HG03175 (cell line): ENCODE measurements at regions not wholly inside any gene's neighbourhood (a gene's known extent, or its start where the extent isn't known, plus 50 kb on each side); places are given as distances from the start of the nearest gene placed in this dataset.
"Not testable (repeated sequence)": the region's sequence is repeated elsewhere in the genome, so short reads cannot be mapped to it uniquely, and the experiment has no call there.

ENCODE experiments used
- ATAC-seq: cut with Tn5 transposase; IDR thresholded peaks from one replicate; pipeline ENCODE4 v1.9.1; 2021; ENCODE audit warnings: mild to moderate bottlenecking, moderate library complexity; ENCODE audit not compliant: unreplicated experiment

GRCh38 chr14:105746800-105747502 lies 220.6 kb downstream of the TMEM121 start:
- not testable (repeated sequence) for ATAC-seq

DNA sequence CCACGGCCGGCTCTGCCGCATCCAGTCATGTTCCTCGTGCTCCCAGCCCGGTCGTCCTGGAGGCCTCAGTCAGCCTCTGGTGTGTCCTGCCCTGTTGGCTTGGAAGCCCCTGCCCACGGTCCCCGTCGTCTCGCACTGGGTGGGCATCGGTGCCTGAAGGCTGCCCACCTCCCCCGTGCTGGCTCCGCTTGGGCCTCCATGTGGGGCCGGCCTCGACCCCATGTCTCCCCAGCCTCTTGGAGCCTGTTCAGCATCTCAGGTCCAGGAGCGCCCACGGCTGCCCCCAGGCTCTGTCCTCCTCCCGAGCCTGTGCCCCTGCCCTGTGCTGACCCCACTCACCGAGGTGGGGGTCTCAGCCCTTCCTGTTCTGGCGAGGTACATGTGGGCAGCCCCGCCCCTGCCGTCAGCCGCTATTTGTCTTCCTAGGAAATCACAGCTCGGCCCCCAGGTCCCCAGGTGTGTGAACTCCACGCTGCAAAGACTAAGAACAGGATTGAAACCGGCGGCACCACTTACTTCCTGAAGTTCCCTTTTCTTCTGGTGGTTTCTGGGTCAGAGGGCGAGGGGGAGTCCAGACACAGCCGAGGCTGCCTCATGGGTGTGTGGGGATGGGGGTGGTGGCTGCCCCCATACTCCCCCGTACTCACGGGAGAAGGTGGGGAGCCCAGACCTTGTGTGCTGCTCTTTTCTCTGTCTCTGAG lies 221.3 kb downstream of the TMEM121 start:
- ATAC-seq, result peak; percentile 62

- peak; percentile 39 for ATAC-seq
Measured at GRCh38 chr14:105748204-105748578, 221.8 kb downstream of the TMEM121 start.

- ATAC-seq, result not testable (repeated sequence)
Measured at GRCh38 chr14:105748710-105749109, 222.3 kb downstream of the TMEM121 start.

- not testable (repeated sequence) for ATAC-seq
Measured at GRCh38 chr14:105749870-105750541, 223.6 kb downstream of the TMEM121 start.

GRCh38 chr14:105751291-105751751 lies 224.9 kb downstream of the TMEM121 start:
- ATAC-seq, result not testable (repeated sequence)

- ATAC-seq, result not testable (repeated sequence)
Measured at GRCh38 chr14:105752420-105752819, 226.0 kb downstream of the TMEM121 start.

GRCh38 chr14:105760691-105761344 lies 234.4 kb downstream of the TMEM121 start:
- ATAC-seq, result no peak

DNA sequence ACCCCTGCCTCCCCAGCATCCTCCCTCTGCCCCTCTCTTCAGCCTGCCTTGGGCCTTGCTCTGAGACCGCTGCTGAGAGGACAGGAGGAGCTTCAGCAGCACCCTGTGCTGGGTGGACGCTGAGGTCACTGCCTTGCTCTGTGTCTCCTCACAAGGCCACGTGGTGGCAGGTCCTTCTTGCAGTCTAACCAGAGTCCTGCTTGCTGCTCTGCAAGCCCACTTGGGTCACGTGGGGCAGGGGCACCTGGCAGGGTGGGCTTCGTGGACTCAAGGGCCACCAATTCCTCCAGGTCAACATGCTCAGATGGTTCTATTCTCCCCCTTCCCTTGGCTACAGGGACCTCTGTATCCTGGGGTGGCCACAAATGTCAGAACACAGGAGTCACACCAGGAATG lies 235.0 kb downstream of the TMEM121 start:
- ATAC-seq, result not testable (repeated sequence)

- ATAC-seq, result no peak
Measured at GRCh38 chr14:105761842-105762241, 235.5 kb downstream of the TMEM121 start.

DNA sequence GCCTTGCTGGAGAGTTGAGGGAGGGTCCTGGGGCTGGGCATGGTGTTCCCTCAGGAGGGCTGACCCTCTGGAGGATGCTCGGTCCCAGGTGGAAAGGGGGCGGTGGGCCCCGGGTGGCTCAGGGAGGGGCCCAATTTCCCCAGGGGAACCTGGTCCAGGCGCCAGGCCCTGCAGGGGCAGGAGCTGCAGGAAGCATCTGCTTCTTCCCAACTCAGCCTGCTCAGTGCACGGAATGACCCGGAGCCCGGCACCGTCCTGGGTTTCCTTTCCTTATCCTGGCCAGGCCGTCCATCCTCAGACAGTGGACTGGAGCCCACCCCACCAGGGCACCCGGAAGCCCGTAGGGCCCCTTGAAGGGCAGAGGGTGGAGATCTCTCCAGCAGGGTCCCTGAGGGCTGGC lies 235.9 kb downstream of the TMEM121 start:
- ATAC-seq, result not testable (repeated sequence)

- ATAC-seq, result not testable (repeated sequence)
Measured at GRCh38 chr14:105764254-105764901, 238.0 kb downstream of the TMEM121 start.

GRCh38 chr14:105765072-105765825 lies 238.9 kb downstream of the TMEM121 start:
- not testable (repeated sequence) for ATAC-seq

- ATAC-seq, result no peak
Measured at GRCh38 chr14:105765893-105766614, 239.7 kb downstream of the TMEM121 start.

DNA sequence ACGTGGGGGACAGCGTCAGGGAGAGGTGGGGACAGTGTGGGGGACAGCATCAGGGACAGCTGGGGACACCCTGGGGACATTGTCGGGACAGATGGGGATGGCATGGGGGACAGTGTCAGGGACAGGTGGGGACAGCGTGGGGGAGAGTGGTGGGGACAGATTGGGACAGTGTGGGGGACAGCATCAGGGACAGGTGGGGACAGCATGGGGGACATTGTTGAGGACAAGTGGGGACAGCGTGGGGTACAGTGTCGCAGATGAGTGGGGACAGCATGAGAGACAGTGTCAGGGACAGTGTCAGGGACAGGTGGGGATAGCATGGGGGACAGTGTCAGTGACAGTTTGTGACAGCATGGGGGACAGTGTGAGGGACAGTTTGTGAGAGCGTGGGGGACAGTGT lies 240.9 kb downstream of the TMEM121 start:
- ATAC-seq, result no peak

DNA sequence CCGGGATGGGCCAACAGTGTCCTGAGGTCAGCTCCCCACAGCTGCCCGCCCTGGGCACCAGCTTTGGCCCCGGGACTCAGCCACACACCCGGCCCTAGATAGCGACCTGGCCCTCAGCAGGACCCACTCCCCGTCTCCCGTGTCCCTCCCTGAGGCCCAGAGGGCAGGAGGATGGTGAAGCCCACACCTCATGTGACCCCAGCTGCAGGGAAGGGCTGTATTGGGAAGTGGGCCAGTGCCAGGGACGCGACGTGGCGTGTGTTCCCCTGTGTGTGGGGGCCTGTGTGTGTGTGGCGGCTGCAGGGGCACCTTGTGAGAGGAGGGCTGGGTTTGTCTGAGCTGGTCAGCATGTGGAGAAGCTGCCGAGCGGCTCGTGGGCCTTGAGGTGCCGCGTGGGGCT lies 241.7 kb downstream of the TMEM121 start:
- not testable (repeated sequence) for ATAC-seq

- ATAC-seq, result not testable (repeated sequence)
Measured at GRCh38 chr14:105769061-105769730, 242.8 kb downstream of the TMEM121 start.

- ATAC-seq, result not testable (repeated sequence)
Measured at GRCh38 chr14:105770619-105771216, 244.3 kb downstream of the TMEM121 start.
